ENCODE measurements at regions not wholly inside any gene's neighbourhood (a gene's known extent, or its start where the extent isn't known, plus 50 kb on each side); places are given as distances from the start of the nearest gene placed in this dataset.

GRCh38 chr2:64704161-64704560, 50.4 kb upstream of the SERTAD2 start:
- DNase-seq (ENCODE audit: low read depth) = no peak

- DNase-seq (ENCODE audit: low read depth) = no peak
Observed at GRCh38 chr2:64704996-64705395, 51.3 kb upstream of the SERTAD2 start.

GRCh38 chr2:64707276-64707675, 53.6 kb upstream of the SERTAD2 start:
- no peak for DNase-seq (ENCODE audit: low read depth)

- DNase-seq (ENCODE audit: low read depth) = no peak
Observed at GRCh38 chr2:64708829-64709228, 55.1 kb upstream of the SERTAD2 start.

- no peak for DNase-seq (ENCODE audit: low read depth)
Observed at GRCh38 chr2:64711252-64711800, 57.6 kb upstream of the SERTAD2 start.

GRCh38 chr2:64713686-64714085, 60.0 kb upstream of the SERTAD2 start:
- no peak for DNase-seq (ENCODE audit: low read depth)

- no peak for DNase-seq (ENCODE audit: low read depth)
Observed at GRCh38 chr2:64716569-64716968, 62.9 kb upstream of the SERTAD2 start.

- DNase-seq (ENCODE audit: low read depth) = no peak
Observed at GRCh38 chr2:64718250-64718885, 64.7 kb upstream of the SERTAD2 start.

- no peak for DNase-seq (ENCODE audit: low read depth)
Observed at GRCh38 chr2:64720535-64721319, 67.0 kb upstream of the SERTAD2 start.

- DNase-seq (ENCODE audit: low read depth) = no peak
Observed at GRCh38 chr2:64721320-64721623, 67.6 kb upstream of the SERTAD2 start.

- no peak for DNase-seq (ENCODE audit: low read depth)
Observed at GRCh38 chr2:64722291-64723044, 68.8 kb upstream of the SERTAD2 start.

- no peak for DNase-seq (ENCODE audit: low read depth)
Observed at GRCh38 chr2:64727013-64727767, 73.5 kb upstream of the SERTAD2 start.

- no peak for DNase-seq (ENCODE audit: low read depth)
Observed at GRCh38 chr2:64727843-64728463, 74.2 kb upstream of the SERTAD2 start.

- peak; percentile 73 for DNase-seq (ENCODE audit: low read depth)
Observed at GRCh38 chr2:64730551-64731262, 77.0 kb upstream of the SERTAD2 start.

- peak; percentile 14 for DNase-seq (ENCODE audit: low read depth)
Observed at GRCh38 chr2:64731263-64731643, 77.5 kb upstream of the SERTAD2 start.

- no peak for DNase-seq (ENCODE audit: low read depth)
Observed at GRCh38 chr2:64731746-64732145, 78.0 kb upstream of the SERTAD2 start.

GRCh38 chr2:64732146-64732545, 78.4 kb upstream of the SERTAD2 start:
- no peak for DNase-seq (ENCODE audit: low read depth)

GRCh38 chr2:64735504-64735903, 81.8 kb upstream of the SERTAD2 start:
- no peak for DNase-seq (ENCODE audit: low read depth)

GRCh38 chr2:64737547-64737946, 83.8 kb upstream of the SERTAD2 start:
- DNase-seq (ENCODE audit: low read depth) = no peak

GRCh38 chr2:64738026-64738425, 84.3 kb upstream of the SERTAD2 start:
- no peak for DNase-seq (ENCODE audit: low read depth)
